SHP77 treated with DMSO at 0.1 percent for 48 hours (cell line): ENCODE measurements at regions not wholly inside any gene's neighbourhood (a gene's known extent, or its start where the extent isn't known, plus 50 kb on each side); places are given as distances from the start of the nearest gene placed in this dataset.
"Not testable (repeated sequence)": the region's sequence is repeated elsewhere in the genome, so short reads cannot be mapped to it uniquely, and the experiment has no call there.

Experiments
- DNase-seq: peaks from one replicate; lab custom pipeline; 2025; lab: John Stamatoyannopoulos, UW

- DNase-seq = no peak
Observed at GRCh38 chr7:55261386-55261770, 103.8 kb upstream of the LANCL2 start.

- not testable (repeated sequence) for DNase-seq
Observed at GRCh38 chr7:55265328-55265727, 99.8 kb upstream of the LANCL2 start.

- no peak for DNase-seq
Observed at GRCh38 chr7:55265836-55266642, 99.1 kb upstream of the LANCL2 start.

- no peak for DNase-seq
Observed at GRCh38 chr7:55271069-55271626, 94.0 kb upstream of the LANCL2 start.

GRCh38 chr7:55271661-55272060, 93.5 kb upstream of the LANCL2 start:
- DNase-seq = no peak

DNA sequence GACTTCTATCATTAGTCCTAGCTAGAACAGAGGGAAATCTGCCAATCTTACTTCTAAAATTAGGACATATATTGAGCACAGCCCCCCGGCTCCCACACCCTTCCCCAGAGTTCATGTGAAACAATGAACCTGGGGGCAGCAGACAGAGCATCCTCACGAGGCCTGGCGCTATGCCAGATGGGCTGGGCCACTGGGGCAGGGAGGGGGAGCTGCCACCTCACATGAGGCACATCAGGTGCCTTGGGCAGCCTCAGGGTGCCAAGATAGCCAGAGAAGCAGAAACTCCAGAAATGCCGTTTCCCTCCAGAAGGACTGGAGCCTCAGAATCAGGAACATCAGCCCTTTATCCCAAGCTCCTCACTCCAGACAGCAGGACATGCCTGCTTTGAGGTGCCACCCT, 92.8 kb upstream of the LANCL2 start:
- no peak for DNase-seq

- DNase-seq = no peak
Observed at GRCh38 chr7:55273186-55273980, 91.8 kb upstream of the LANCL2 start.

DNA sequence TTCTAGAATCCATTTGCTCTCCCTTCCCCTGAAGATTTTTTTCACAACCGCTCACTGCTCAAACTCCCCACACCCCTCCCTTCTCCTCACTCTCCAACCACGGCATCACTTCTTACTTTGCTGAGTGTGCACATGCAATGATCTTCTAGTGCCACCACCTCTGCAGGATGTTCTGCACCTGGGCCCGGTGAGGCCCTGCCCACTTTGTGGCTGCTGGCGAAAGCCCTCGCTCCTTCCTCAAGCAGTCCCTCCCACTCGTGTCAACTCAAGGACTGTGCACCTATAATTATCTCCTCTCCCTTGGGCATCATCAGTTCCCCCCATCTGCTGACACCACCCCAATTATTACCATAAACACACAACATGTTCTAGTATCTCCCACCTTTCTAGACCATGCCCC, 91.0 kb upstream of the LANCL2 start:
- DNase-seq = no peak

DNA sequence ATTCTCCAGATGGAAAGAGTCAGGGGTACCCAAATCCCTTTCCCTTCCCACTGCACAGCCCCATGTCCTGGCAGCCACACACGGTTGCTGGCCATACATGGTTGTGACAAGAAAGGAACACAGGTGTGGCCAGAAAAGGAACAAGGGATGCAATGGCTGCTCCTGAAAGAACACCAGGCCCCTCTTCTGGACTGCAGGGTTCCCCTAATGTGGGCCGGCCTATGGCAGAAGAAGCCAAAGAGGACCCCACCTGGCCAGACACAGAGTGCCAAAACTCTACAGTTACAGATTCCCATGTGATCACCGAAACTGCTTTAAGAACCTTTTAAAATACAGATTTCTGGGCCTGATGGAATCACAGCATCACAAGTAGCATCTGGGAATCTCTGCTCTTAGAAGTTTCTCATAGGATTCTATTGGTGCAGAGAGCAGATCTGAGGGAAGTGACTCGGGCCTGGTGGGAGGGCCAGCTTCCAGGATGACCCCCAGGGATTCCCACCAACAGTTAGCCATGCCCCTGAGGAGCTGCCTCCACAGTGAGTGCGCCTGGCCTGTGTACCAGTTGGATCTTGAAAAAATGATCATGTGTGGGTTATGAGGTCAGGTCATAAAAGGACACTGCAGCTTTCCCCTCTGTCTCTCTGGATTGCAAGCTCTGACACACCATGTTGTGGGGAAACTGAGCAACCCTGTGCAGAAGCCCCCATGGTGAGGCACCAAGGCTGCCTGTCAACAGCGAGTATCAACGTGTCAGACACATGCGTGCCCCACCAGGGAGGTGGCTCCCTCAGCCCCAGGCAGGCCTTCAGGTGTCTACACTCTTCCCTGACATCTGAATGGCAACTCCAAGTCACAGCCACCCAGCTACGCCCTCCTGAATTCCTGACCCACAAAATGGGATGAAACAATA, 89.6 kb upstream of the LANCL2 start:
- no peak for DNase-seq

- DNase-seq = no peak
Observed at GRCh38 chr7:55276572-55277295, 88.4 kb upstream of the LANCL2 start.

DNA sequence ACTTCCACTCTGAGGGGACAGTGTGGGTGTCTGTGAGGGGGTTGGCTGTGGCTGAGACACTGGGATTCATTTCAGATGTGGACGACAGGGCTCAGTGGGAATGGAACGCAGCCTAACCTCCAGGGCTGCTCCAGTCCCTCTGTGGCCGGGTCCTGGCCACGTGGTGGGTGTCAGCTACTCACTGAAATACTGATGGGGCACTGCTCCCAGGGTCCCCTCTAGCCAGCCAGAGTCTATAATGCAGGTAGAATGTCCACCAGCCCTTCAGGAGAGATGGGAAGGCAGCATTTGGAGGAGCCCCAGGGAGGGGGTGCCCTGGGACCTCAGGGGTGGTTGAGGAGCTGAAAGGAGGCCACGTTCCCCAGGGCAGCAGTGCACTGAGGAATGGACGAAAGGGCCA, 87.2 kb upstream of the LANCL2 start:
- no peak for DNase-seq

GRCh38 chr7:55278321-55278720, 86.8 kb upstream of the LANCL2 start:
- no peak for DNase-seq

- DNase-seq = no peak
Observed at GRCh38 chr7:55279080-55279845, 85.9 kb upstream of the LANCL2 start.

DNA sequence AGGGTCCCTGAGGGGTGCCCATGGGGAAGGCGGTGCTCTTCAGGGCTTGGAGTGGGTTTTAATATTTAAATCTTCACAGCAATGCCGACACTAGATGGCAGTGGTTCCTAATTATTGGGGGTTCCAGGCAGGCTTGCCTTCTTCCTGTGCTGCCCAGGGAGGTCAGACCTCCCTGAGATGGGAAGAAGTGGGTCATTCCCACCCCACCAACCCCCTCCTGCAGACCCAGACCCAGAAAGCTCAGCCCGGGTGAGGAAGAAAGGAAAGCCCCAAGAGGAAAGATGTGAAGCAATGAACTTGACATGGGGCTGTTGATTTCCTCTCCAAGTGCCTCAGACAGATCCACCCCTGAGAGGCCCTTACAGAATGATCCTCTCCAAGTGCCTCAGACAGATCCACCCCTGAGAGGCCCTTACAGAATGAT, 85.1 kb upstream of the LANCL2 start:
- DNase-seq = peak; percentile 37

GRCh38 chr7:55285665-55286064, 79.5 kb upstream of the LANCL2 start:
- DNase-seq = no peak

DNA sequence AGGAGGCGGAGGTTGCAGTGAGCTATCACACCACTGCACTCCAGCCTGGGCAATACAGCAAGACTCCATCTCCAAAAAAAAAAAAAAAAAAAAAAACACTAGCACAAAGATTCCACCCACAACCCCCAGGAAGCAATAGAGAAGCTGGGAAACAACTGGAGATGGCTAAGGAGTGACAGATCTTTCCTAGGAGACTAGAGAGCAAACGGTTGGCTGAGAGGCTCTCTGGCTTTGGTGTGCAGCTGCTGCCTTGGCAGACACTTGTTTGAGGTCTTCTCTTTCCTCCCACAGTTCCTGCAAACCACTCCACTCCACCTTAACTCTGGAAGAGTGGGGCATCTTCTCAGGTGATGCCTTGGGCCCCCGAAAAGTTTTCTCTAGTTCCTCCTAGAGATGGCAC, 78.5 kb upstream of the LANCL2 start:
- no peak for DNase-seq

- DNase-seq = no peak
Observed at GRCh38 chr7:55288070-55288824, 76.9 kb upstream of the LANCL2 start.

DNA sequence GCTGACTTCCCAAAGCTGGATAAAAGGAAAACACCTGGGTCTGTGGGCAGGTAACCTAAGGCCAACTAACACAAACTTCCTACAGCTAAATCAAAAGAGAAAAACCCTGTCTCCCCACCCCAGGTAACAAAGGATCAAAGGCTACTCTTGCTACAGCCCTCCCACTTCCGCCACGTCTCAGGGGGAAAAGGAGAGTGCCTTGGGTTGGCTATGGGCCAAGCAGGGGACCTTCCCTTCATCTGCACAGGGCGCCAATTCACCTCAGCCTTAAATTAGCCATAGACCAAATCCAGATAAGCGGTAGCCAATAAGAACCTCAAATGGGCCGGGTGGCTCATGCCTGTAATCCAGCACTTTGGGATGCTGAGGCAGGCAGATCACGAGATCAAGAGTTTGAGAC, 69.1 kb upstream of the LANCL2 start:
- no peak for DNase-seq

DNA sequence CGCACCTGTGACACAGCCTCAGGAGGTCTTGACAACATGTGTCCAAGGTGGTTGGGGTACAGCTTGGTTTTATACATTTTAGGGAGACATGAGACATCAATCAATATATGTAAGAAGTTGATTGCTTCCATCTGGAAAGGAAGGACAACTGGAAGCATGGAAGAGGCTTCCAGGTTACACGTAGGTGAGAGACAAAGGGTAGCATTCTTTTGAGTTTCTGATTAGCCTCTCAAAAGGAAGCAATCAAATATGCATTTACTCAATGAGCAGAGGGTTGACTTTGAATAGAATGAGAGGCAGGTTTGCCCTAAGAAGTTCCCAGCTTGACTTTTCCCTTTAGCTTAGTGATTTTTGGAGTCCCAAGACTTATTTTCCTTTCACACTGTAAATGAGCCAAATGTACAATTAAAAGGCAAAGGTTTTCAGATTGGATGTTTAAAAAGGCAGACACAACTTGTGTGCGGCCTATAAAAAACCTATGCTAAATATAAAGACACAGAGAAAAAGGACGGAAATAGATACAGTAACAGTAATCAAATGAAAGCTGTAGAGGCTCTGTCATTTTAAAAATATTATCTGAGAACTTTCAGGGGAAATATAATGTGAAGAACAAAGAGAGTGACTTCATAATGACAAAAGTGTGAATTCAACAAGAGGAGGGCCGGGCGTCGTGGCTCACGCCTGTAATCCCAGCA, 65.7 kb upstream of the LANCL2 start:
- no peak for DNase-seq
